GM20000 (cell line): ENCODE measurements at regions not wholly inside any gene's neighbourhood (a gene's known extent, or its start where the extent isn't known, plus 50 kb on each side); places are given as distances from the start of the nearest gene placed in this dataset.

Source experiments
- DNase-seq: peaks from one replicate; pipeline ENCODE4 v3.0.0; 2012; ENCODE audit warnings: low spot score
- CTCF ChIP-seq: IDR thresholded peaks from 2 replicates; pipeline ENCODE4 v1.5.1; 2012; ENCODE audit warnings: mild to moderate bottlenecking, control low read depth; ENCODE audit errors: extremely low read depth, missing control alignments

GRCh38 chr6:14966096-14966905 is 279.6 kb upstream of the JARID2 start:
- no peak for DNase-seq
- no peak for TF ChIP-seq CTCF

- no peak for TF ChIP-seq CTCF
- DNase-seq = no peak
Observed at GRCh38 chr6:14966906-14967711, 278.8 kb upstream of the JARID2 start.

GRCh38 chr6:14968056-14968637 is 277.7 kb upstream of the JARID2 start:
- no peak for DNase-seq
- no peak for TF ChIP-seq CTCF

GRCh38 chr6:14969126-14969525 is 276.7 kb upstream of the JARID2 start:
- no peak for TF ChIP-seq CTCF
- DNase-seq = no peak

- no peak for TF ChIP-seq CTCF
Observed at GRCh38 chr6:14972379-14973067, 273.3 kb upstream of the JARID2 start.

GRCh38 chr6:14974372-14974771 is 271.5 kb upstream of the JARID2 start:
- no peak for TF ChIP-seq CTCF
- DNase-seq = no peak

More at GRCh38 chr6:14972379-14973067, 273.3 kb upstream of the JARID2 start:
- DNase-seq = no peak
